GM12891 (cell line): ENCODE measurements at regions not wholly inside any gene's neighbourhood (a gene's known extent, or its start where the extent isn't known, plus 50 kb on each side); places are given as distances from the start of the nearest gene placed in this dataset.

Experiments used
- PAX5 ChIP-seq: IDR thresholded peaks from 2 replicates; pipeline ENCODE4 v1.6.1; 2011; ENCODE audit warnings: low read length, moderate library complexity, mild to moderate bottlenecking; ENCODE audit not compliant: insufficient read depth, severe bottlenecking
- POLR2A ChIP-seq: IDR thresholded peaks from 2 replicates; pipeline ENCODE4 v1.6.1; 2011; ENCODE audit warnings: low read depth, low read length, control low read depth
- POLR2AphosphoS5 ChIP-seq: IDR thresholded peaks from 2 replicates; pipeline ENCODE4 v1.6.1; 2011; ENCODE audit warnings: low read depth, low read length, control low read depth
- POU2F2 ChIP-seq: IDR thresholded peaks from 2 replicates; pipeline ENCODE4 v1.6.1; 2011; ENCODE audit warnings: low read depth, mild to moderate bottlenecking, control low read depth, low read length, moderate library complexity
- SPI1 ChIP-seq: IDR thresholded peaks from 2 replicates; pipeline ENCODE4 v1.6.1; 2011; ENCODE audit warnings: low read depth, low read length, control low read depth
- TAF1 ChIP-seq: IDR thresholded peaks from 2 replicates; pipeline ENCODE4 v1.6.1; 2011; ENCODE audit warnings: low read depth, low read length, control low read depth

DNA sequence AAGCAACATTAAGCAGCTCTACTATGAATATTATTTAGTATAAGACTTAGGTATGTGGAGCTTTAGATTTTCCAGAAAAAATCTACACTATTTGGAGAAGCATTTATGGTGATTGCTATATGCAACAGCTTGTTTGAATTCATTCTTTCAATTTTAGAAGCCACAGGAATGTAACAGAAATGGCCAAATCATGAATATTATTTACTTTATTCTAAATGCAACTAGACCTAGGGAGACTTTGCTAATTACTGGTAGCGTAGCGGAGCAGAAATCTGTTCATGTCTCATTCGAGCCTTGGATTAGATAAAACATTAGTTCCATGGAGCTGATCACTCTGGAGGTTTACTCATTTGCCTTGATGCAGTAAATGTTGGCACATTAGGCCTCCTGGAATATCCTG lies 290.2 kb downstream of the ZNF608 start:
- no peak for TF ChIP-seq POLR2A
- no peak for TF ChIP-seq TAF1
- TF ChIP-seq POLR2AphosphoS5 = no peak
- no peak for TF ChIP-seq SPI1
- TF ChIP-seq POU2F2 = no peak
- TF ChIP-seq PAX5 = no peak
